GM23248 (cell line): ENCODE measurements at regions not wholly inside any gene's neighbourhood (a gene's known extent, or its start where the extent isn't known, plus 50 kb on each side); places are given as distances from the start of the nearest gene placed in this dataset.

ENCODE experiments used
- DNase-seq: peaks from one replicate; pipeline ENCODE4 v3.0.0-alpha.2; 2015
- H2AFZ ChIP-seq: fragments of 200-600 bp; sonication (generic); 2 replicates; pipeline ENCODE4 v1.6.1; 2016; ENCODE audit warnings: antibody characterized with exemption
- H3F3A ChIP-seq: fragments of 200-600 bp; sonication (generic); 2 replicates; pipeline ENCODE4 v1.6.1; 2016; ENCODE audit warnings: mild to moderate bottlenecking, antibody characterized with exemption, mixed run types; ENCODE audit not compliant: insufficient read depth
- H3K27ac ChIP-seq: fragments of 200-600 bp; sonication (generic); 2 replicates; pipeline ENCODE4 v1.5.1; 2016; ENCODE audit warnings: mild to moderate bottlenecking
- H3K27me3 ChIP-seq: fragments of 200-600 bp; sonication (generic); replicated peaks from 2 replicates; pipeline ENCODE4 v1.6.1; 2016; ENCODE audit warnings: mild to moderate bottlenecking; ENCODE audit not compliant: insufficient read depth
- H3K36me3 ChIP-seq: fragments of 200-600 bp; sonication (generic); 2 replicates; pipeline ENCODE4 v1.6.1; 2016; ENCODE audit warnings: low read depth, mild to moderate bottlenecking
- H3K4me1 ChIP-seq: fragments of 200-600 bp; sonication (generic); 2 replicates; pipeline ENCODE4 v1.6.1; 2016; ENCODE audit warnings: mild to moderate bottlenecking; ENCODE audit not compliant: insufficient read depth
- H3K4me2 ChIP-seq: fragments of 200-600 bp; sonication (generic); one replicate; pipeline ENCODE4 v1.6.1; 2016; ENCODE audit warnings: mild to moderate bottlenecking; ENCODE audit not compliant: unreplicated experiment
- H3K4me3 ChIP-seq: fragments of 200-600 bp; sonication (generic); 2 replicates; pipeline ENCODE4 v1.5.1; 2016; ENCODE audit warnings: mild to moderate bottlenecking
- H3K79me2 ChIP-seq: fragments of 200-600 bp; sonication (generic); 2 replicates; pipeline ENCODE4 v1.6.1; 2016; ENCODE audit warnings: mild to moderate bottlenecking; ENCODE audit not compliant: insufficient read depth
- H3K9ac ChIP-seq: fragments of 200-600 bp; sonication (generic); 2 replicates; pipeline ENCODE4 v1.6.1; 2016; ENCODE audit warnings: mild to moderate bottlenecking
- H3K9me2 ChIP-seq: fragments of 200-600 bp; sonication (generic); 2 replicates; pipeline ENCODE4 v1.6.1; 2016; ENCODE audit warnings: mixed run types, mild to moderate bottlenecking, moderate library complexity; ENCODE audit not compliant: insufficient read depth
- H3K9me3 ChIP-seq: fragments of 200-600 bp; sonication (generic); one replicate; pipeline ENCODE4 v1.6.1; 2017; ENCODE audit warnings: low read depth
- H4K20me1 ChIP-seq: fragments of 200-600 bp; sonication (generic); 2 replicates; pipeline ENCODE4 v1.6.0; 2016; ENCODE audit not compliant: insufficient read depth
- EZH2 ChIP-seq: fragments of 200-600 bp; sonication (generic); IDR thresholded peaks from 2 replicates; pipeline ENCODE4 v1.6.1; 2018; ENCODE audit warnings: antibody characterized with exemption, mild to moderate bottlenecking; ENCODE audit not compliant: insufficient read depth, poor library complexity, severe bottlenecking
- EZH2phosphoT487 ChIP-seq: fragments of 200-600 bp; sonication (generic); IDR thresholded peaks from 2 replicates; pipeline ENCODE4 v1.6.1; 2018; ENCODE audit warnings: antibody characterized with exemption, moderate library complexity, mild to moderate bottlenecking, low read depth; ENCODE audit not compliant: insufficient read depth
- WGBS, 2 experiments: methylation state at CpG; one replicate each; pipeline ENCODE4 v1.1.6; 2015 to 2017; ENCODE audit warnings: low lambda C conversion rate in 2 of 2, low coverage in 1 of 2; ENCODE audit errors: missing lambda C conversion rate in 2 of 2; 5-methylcytosine and 5-hydroxymethylcytosine counted together
- in situ Hi-C: fragments of 300-500 bp; cut with MboI; formaldehyde crosslinking; loops from 2 replicates; pipeline ENCODE4 v1.15.0; 2020

DNA sequence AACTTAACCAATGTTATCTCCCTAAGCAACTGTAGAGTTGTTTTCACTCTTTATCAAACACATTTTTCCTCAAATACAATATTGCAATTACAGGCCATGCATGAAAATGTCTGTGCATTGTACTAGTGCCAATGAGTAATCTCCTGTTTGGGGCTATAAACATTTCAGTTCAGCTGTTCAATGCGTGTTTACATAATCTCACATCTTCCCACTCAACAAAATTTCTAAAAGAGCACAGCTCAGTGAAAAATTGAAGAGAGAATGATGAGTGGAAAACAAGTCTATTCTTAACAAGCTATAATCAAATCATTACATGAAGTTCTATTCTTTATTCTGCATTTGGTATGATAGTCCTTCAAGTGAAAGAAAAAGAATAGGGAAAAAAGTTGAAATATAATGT is 780.5 kb upstream of the CDH9 start:
- no peak overlapping the region for H3K4me3 ChIP-seq
- DNase-seq, result no peak
- no peaks in the 10 kb centered on the region for H3K36me3 ChIP-seq
- H3K9ac ChIP-seq, result no peak overlapping the region
- no peaks in the 10 kb centered on the region for H3K9me3 ChIP-seq
- H3K27me3 ChIP-seq, result no peaks in the 10 kb centered on the region
- no peaks in the 10 kb centered on the region for H4K20me1 ChIP-seq
- H2AFZ ChIP-seq, result no peak overlapping the region
- no peaks in the 10 kb centered on the region for H3F3A ChIP-seq
- no peak overlapping the region for H3K27ac ChIP-seq
- no peak overlapping the region for H3K4me2 ChIP-seq
- no peaks in the 10 kb centered on the region for H3K4me1 ChIP-seq
- in situ Hi-C loops, result no loop called here
- no peaks in the 10 kb centered on the region; the same call in 1 of the 2 replicates for H3K9me2 ChIP-seq
- H3K79me2 ChIP-seq, result no peaks in the 10 kb centered on the region
- TF ChIP-seq EZH2, result no peak
- 3 to 5% methylated on average over 1 of the region's 1 CpG for WGBS, 2 experiments

DNA sequence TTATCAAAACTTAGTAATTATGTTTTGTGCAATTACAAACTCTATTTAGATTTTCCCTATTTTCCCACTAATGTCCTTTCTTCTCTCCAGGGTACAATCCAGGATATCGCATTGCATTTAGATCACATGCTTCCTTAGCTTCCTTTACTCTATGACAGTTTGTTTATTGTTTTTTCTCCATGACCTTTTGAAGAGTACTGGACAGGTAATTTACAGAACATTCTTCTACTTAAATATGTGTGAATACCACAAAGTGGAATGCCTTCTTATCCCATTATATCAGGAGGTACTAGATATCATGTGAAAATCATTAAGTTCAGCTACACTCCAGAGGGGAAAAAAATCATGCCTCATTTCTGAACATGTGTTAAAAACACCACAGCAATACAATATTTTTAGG is 776.6 kb upstream of the CDH9 start:
- H3F3A ChIP-seq, result no peaks in the 10 kb centered on the region
- H3K9me3 ChIP-seq, result no peaks in the 10 kb centered on the region
- TF ChIP-seq EZH2, result no peak
- TF ChIP-seq EZH2phosphoT487, result no peak
- WGBS, 2 experiments, result 0% methylated on average over 1 of the region's 1 CpG
- H3K36me3 ChIP-seq, result no peaks in the 10 kb centered on the region
- no peak for DNase-seq
- no peaks in the 10 kb centered on the region for H4K20me1 ChIP-seq
- no peaks in the 10 kb centered on the region for H3K79me2 ChIP-seq
- no peaks in the 10 kb centered on the region for H3K27me3 ChIP-seq
- no peak overlapping the region for H3K9ac ChIP-seq
- H3K4me2 ChIP-seq, result no peak overlapping the region
- in situ Hi-C loops, result no loop called here
- H3K4me3 ChIP-seq, result no peak overlapping the region
- H2AFZ ChIP-seq, result no peak overlapping the region
- H3K9me2 ChIP-seq, result no peaks in the 10 kb centered on the region
- no peak overlapping the region for H3K27ac ChIP-seq
- no peaks in the 10 kb centered on the region for H3K4me1 ChIP-seq

DNA sequence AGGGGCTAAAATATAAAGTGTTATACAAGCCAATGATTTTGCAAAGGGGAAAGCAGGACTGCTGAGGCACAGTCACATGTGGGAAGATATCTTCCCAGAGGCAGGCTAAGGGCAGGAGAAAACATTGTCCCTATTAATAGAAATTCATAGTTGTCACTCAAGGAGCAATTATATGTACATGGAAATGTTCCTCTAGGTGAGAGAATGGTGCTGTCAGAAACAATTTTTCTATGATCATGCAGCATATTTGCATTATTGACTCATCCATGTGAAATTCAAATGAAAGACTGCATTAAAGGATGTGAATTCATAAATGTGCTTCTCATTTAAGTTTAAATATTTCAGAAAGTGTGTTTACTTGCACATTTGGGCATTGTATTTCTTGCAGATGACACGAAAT is 775.9 kb upstream of the CDH9 start:
- no peaks in the 10 kb centered on the region for H4K20me1 ChIP-seq
- no peak overlapping the region for H3K4me3 ChIP-seq
- no peak overlapping the region for H3K27ac ChIP-seq
- no peaks in the 10 kb centered on the region for H3K36me3 ChIP-seq
- 2 to 4% methylated on average over 1 of the region's 1 CpG for WGBS, 2 experiments
- H2AFZ ChIP-seq, result no peak overlapping the region
- no peaks in the 10 kb centered on the region for H3K9me3 ChIP-seq
- TF ChIP-seq EZH2 (no peak), EZH2phosphoT487 (no peak)
- H3K27me3 ChIP-seq, result no peaks in the 10 kb centered on the region
- in situ Hi-C loops, result no loop called here
- H3K4me2 ChIP-seq, result no peak overlapping the region
- no peaks in the 10 kb centered on the region for H3K4me1 ChIP-seq
- no peak for DNase-seq
- H3K9me2 ChIP-seq, result no peaks in the 10 kb centered on the region
- H3K79me2 ChIP-seq, result no peaks in the 10 kb centered on the region
- no peaks in the 10 kb centered on the region for H3F3A ChIP-seq
- no peak overlapping the region for H3K9ac ChIP-seq

DNA sequence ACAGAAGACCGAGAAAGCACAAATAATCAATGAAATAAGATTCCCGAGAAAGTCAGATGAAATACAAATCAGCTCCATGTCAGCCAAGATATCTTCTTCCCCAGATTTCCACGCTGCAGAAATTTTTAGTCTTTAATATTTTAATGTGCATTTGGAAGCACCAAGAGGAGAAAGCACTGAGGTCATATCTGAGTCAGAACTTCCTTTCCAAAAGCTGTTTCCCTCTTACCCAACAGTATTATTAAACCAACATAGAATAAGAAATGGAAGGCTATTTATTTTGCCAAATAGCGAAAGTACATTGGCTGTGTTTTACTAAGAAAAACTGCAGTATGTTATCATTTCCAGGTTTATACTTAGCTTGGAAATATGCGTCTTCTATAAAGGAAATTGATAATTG is 772.1 kb upstream of the CDH9 start:
- Histone ChIP-seq H3K79me2 (no peaks in the 10 kb centered on the region), H3K9ac (no peak overlapping the region), H3F3A (no peaks in the 10 kb centered on the region), H2AFZ (no peak overlapping the region), H4K20me1 (no peaks in the 10 kb centered on the region), H3K9me2 (no peaks in the 10 kb centered on the region), H3K4me2 (no peak overlapping the region), H3K36me3 (no peaks in the 10 kb centered on the region), H3K27me3 (no peaks in the 10 kb centered on the region), H3K4me1 (no peaks in the 10 kb centered on the region), H3K9me3 (no peaks in the 10 kb centered on the region), H3K4me3 (no peak overlapping the region), H3K27ac (no peak overlapping the region)
- TF ChIP-seq EZH2, result no peak
- no peak for TF ChIP-seq EZH2phosphoT487
- in situ Hi-C loops, result no loop called here
- DNase-seq, result no peak
- 20 to 26% methylated on average over 5 of the region's 5 CpGs for WGBS, 2 experiments

DNA sequence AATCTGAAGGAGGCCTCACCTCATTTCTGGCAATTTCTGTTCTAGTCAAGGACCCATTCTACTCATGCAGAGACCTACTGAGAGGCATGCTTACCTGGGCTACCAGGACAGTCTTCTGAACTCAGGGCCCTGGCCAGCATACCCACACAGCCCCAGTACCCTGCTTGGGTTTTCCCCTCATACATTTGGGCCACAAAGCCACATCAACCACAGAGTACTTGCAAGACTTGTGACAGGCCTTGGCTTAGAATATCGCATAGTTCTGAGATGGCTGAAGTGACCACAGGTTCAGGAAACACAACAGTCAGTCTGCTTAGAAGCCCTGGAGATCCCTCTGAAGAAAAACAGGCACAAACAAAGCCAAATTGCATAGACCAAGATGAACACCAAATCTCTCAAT is 758.8 kb upstream of the CDH9 start:
- no peak overlapping the region for H3K27ac ChIP-seq
- H3F3A ChIP-seq, result no peaks in the 10 kb centered on the region
- no peaks in the 10 kb centered on the region for H4K20me1 ChIP-seq
- in situ Hi-C loops, result no loop called here
- H3K79me2 ChIP-seq, result no peaks in the 10 kb centered on the region
- no peaks in the 10 kb centered on the region for H3K36me3 ChIP-seq
- H2AFZ ChIP-seq, result no peak overlapping the region
- H3K9me3 ChIP-seq, result no peaks in the 10 kb centered on the region
- H3K4me2 ChIP-seq, result no peak overlapping the region
- WGBS, 2 experiments, result 61 to 63% methylated on average over 1 of the region's 1 CpG
- no peak for DNase-seq
- no peak for TF ChIP-seq EZH2phosphoT487
- no peak for TF ChIP-seq EZH2
- no peak overlapping the region for H3K9ac ChIP-seq
- no peak overlapping the region for H3K4me3 ChIP-seq
- H3K4me1 ChIP-seq, result no peaks in the 10 kb centered on the region
- H3K27me3 ChIP-seq, result no peaks in the 10 kb centered on the region
- no peaks in the 10 kb centered on the region for H3K9me2 ChIP-seq
